ENCODE measurements at regions not wholly inside any gene's neighbourhood (a gene's known extent, or its start where the extent isn't known, plus 50 kb on each side); places are given as distances from the start of the nearest gene placed in this dataset.
A peak's percentile ranks its signal among the peaks of the same experiment; 100 is the strongest.

DNA sequence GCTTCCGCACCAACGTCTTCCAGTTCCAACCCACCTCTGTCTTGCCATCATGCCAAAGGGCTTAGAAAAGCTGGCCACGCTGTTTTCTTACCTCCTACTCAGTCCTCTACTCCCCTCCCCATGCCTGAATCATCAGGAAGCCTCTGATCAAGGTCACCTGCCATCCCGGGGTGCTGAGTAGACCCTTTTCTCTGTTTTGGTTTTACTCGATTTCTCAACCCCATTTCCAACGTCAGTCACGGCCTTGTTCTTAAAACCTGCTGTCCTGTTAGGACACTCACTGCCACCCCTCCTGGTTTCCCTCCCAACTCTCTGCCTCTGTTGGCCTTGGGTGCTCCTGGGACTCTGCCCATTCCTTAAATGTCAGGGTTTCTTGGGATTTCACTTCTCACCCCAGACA lies 350.1 kb downstream of the FOXO1 start:
- Histone ChIP-seq H3K27me3 (no peaks in the 10 kb centered on the region), H3K4me3 (no peak overlapping the region), H3K9me3 (no peaks in the 10 kb centered on the region), H3K4me1 (peaks cover 0 to 4% (median 2%) of the 10 kb centered on the region in 4 donors), H3K27ac (no peak overlapping the region), H3K36me3 (no peaks in the 10 kb centered on the region)
- no peak for TF ChIP-seq POLR2A (IDR thresholded peaks at IDR 0.05)
- TF ChIP-seq, protein P1, sequence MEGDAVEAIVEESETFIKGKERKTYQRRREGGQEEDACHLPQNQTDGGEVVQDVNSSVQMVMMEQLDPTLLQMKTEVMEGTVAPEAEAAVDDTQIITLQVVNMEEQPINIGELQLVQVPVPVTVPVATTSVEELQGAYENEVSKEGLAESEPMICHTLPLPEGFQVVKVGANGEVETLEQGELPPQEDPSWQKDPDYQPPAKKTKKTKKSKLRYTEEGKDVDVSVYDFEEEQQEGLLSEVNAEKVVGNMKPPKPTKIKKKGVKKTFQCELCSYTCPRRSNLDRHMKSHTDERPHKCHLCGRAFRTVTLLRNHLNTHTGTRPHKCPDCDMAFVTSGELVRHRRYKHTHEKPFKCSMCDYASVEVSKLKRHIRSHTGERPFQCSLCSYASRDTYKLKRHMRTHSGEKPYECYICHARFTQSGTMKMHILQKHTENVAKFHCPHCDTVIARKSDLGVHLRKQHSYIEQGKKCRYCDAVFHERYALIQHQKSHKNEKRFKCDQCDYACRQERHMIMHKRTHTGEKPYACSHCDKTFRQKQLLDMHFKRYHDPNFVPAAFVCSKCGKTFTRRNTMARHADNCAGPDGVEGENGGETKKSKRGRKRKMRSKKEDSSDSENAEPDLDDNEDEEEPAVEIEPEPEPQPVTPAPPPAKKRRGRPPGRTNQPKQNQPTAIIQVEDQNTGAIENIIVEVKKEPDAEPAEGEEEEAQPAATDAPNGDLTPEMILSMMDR (IDR thresholded peaks at IDR 0.05): no peak
- no peak for DNase-seq

DNA sequence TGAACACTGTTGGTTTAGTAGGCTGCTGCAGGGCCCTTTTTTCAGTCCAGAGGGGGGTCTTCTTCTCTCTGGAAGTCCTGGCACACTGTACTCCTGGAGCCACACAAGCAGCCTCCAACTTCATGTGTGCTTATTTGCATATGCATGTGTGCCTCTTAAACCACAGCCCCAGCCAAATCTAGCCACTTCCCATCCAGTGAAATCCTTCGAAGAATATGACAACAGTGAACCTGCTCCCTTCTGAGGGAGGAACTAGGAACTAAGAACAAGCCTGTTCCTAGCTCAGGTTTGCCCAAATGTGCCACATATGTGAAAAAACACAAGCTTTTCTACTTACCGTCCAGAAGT lies 348.5 kb downstream of the FOXO1 start:
- TF ChIP-seq, protein P1 (IDR thresholded peaks at IDR 0.05): no peak
- no peak for TF ChIP-seq POLR2A (IDR thresholded peaks at IDR 0.05)
- no peak overlapping the region for H3K27ac ChIP-seq
- H3K27me3 ChIP-seq: no peaks in the 10 kb centered on the region
- H3K4me3 ChIP-seq: no peak overlapping the region
- H3K9me3 ChIP-seq: no peaks in the 10 kb centered on the region
- DNase-seq: peak in 1 of 3 donors; percentile 28
- H3K4me1 ChIP-seq: peaks cover 0 to 4% (median 2%) of the 10 kb centered on the region in 4 donors
- H3K36me3 ChIP-seq: no peaks in the 10 kb centered on the region

DNA sequence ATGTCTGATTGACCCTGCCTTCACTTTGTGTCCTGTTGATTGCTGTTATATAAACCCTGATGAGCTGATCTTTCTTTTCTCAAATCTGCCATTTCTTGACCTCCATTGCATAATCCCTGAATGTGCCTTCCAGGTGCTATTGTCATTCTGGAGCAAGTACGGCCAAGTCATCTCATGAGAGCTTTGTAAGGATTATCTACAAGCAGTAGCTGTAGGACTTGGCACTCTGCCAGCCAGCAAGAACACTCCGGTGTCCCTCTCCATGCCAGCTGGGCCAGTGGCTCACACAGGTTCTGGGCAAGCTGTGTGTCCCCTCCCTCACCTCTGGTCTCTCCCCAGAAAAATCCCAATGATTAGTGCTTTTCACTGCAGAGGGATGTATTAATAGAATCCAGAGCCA lies 348.1 kb downstream of the FOXO1 start:
- DNase-seq: peak in 1 of 3 donors; percentile 25
- no peak overlapping the region for H3K4me3 ChIP-seq
- no peak overlapping the region for H3K27ac ChIP-seq
- H3K4me1 ChIP-seq: peaks cover 0 to 4% (median 2%) of the 10 kb centered on the region in 4 donors
- TF ChIP-seq, protein P1 (IDR thresholded peaks at IDR 0.05): no peak
- no peak for TF ChIP-seq POLR2A (IDR thresholded peaks at IDR 0.05)
- no peaks in the 10 kb centered on the region for H3K9me3 ChIP-seq
- no peaks in the 10 kb centered on the region for H3K36me3 ChIP-seq
- H3K27me3 ChIP-seq: no peaks in the 10 kb centered on the region

DNA sequence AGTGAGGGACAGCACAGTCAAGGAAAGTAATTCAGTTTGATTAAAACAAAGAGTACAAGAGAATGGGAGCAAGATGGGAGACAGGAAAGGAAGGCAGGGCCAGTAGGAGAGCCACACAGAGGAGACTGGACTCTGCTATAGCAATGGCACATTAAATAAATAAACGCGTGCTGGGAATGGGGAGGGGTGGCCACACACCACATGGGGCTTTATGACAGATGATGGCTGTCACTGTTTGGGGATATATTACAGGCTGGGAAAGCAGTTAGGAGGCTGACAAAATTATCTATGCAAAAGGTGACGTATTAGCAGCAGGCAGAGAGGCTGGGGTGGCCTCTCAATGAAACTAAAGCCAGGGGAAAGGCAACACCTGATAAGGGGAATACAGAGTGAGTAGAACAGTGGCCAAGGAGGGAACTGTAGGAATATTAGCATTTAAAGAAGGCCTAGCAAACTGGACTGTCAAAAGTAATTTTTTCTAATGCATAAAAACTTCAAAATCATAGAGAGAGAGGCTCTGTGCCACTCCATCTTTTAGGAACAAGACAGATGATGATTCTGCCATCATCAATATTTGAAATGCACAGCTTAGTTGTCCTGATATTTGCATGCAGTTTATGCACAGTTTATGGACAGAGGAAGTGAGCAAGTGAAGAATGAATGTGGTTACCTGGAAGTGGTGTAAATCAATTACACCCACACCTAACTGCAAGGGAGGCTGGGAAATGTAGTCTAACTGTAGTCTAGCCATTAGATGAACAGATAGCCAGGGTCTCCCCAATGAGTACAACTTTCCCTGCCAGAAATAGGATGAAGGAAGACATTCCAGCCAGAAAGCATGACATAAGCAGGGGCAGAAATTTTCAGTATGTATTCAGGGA lies 346.5 kb downstream of the FOXO1 start:
- no peak overlapping the region for H3K27ac ChIP-seq
- H3K27me3 ChIP-seq: no peaks in the 10 kb centered on the region
- H3K9me3 ChIP-seq: no peaks in the 10 kb centered on the region
- no peak overlapping the region for H3K4me3 ChIP-seq
- TF ChIP-seq, protein P1 (IDR thresholded peaks at IDR 0.05): no peak
- TF ChIP-seq POLR2A (IDR thresholded peaks at IDR 0.05): no peak
- no peak for DNase-seq
- peaks cover 0 to 4% (median 2%) of the 10 kb centered on the region in 4 donors for H3K4me1 ChIP-seq
- no peaks in the 10 kb centered on the region for H3K36me3 ChIP-seq

DNA sequence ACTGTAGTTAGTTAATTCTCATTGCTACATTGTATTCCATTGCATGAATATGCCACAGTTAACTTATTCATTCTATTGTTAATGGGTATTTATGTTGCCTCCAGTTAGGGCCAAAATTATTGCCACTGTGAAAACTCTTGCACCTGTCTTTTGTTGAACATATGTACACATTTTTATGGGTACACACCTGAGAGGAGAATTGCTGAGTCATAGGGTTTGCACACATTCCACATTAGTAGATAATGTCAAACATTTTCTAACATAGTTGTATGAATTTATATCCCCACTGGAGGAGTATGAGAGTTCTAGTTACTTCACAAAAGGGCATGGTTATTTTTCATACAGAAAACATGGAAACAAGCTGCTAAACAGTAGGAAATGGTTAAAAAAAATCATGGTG lies 338.4 kb downstream of the FOXO1 start:
- no peak overlapping the region for H3K4me3 ChIP-seq
- H3K36me3 ChIP-seq: no peaks in the 10 kb centered on the region
- no peak for DNase-seq
- H3K27me3 ChIP-seq: no peaks in the 10 kb centered on the region
- no peaks in the 10 kb centered on the region for H3K4me1 ChIP-seq
- H3K27ac ChIP-seq: no peak overlapping the region
- no peaks in the 10 kb centered on the region for H3K9me3 ChIP-seq
- TF ChIP-seq, protein P1 (IDR thresholded peaks at IDR 0.05): no peak
- no peak for TF ChIP-seq POLR2A (IDR thresholded peaks at IDR 0.05)

All from Peyer's patch (tissue), 4 donors.